A549 (cell line): ENCODE measurements at regions not wholly inside any gene's neighbourhood (a gene's known extent, or its start where the extent isn't known, plus 50 kb on each side); places are given as distances from the start of the nearest gene placed in this dataset.
"Not testable (repeated sequence)": the region's sequence is repeated elsewhere in the genome, so short reads cannot be mapped to it uniquely, and the experiment has no call there.

ENCODE experiments used
- CHD2 ChIP-seq: fragments of 150-350 bp; IDR thresholded peaks from 2 replicates; pipeline ENCODE4 v1.6.1; 2014; ENCODE audit warnings: low read length; ENCODE audit not compliant: partially characterized antibody
- CTCF ChIP-seq: fragments of >200 bp; sonication (Bioruptor Twin); formaldehyde crosslinking; IDR thresholded peaks from 3 replicates; pipeline ENCODE4 v1.5.1; 2016
- ELK1 ChIP-seq: fragments of 150-350 bp; IDR thresholded peaks from 2 replicates; pipeline ENCODE4 v1.6.1; 2014; ENCODE audit warnings: low read depth, mild to moderate bottlenecking, low read length
- HDAC2 ChIP-seq: fragments of 200-600 bp; sonication (generic); IDR thresholded peaks from 2 replicates; pipeline ENCODE4 v1.6.1; 2016
- MAZ ChIP-seq: fragments of 150-350 bp; IDR thresholded peaks from 2 replicates; pipeline ENCODE4 v1.6.1; 2014; ENCODE audit warnings: antibody characterized with exemption, low read depth, low read length, borderline replicate concordance
- POLR2A ChIP-seq: IDR thresholded peaks from 2 replicates; pipeline ENCODE4 v1.6.1; 2012; ENCODE audit warnings: mild to moderate bottlenecking, low read length
- RNF2 ChIP-seq: fragments of 200-600 bp; sonication (generic); IDR thresholded peaks from 2 replicates; pipeline ENCODE4 v1.6.1; 2016; ENCODE audit warnings: low read depth, mild to moderate bottlenecking, antibody characterized with exemption, moderate library complexity, borderline replicate concordance
- TF ChIP-seq, protein P1 (sequence below): fragments of 200-600 bp; sonication (generic); IDR thresholded peaks from 2 replicates; pipeline ENCODE4 v1.6.1; 2016; ENCODE audit warnings: antibody characterized with exemption, mild to moderate bottlenecking, moderate library complexity
- TF ChIP-seq, protein P2 (sequence below): IDR thresholded peaks from 2 replicates; pipeline ENCODE4 v1.6.1; 2012

- TF ChIP-seq CTCF, POLR2A, MAZ, CHD2, HDAC2, ELK1, RNF2: not testable (repeated sequence)
- TF ChIP-seq, protein P1, sequence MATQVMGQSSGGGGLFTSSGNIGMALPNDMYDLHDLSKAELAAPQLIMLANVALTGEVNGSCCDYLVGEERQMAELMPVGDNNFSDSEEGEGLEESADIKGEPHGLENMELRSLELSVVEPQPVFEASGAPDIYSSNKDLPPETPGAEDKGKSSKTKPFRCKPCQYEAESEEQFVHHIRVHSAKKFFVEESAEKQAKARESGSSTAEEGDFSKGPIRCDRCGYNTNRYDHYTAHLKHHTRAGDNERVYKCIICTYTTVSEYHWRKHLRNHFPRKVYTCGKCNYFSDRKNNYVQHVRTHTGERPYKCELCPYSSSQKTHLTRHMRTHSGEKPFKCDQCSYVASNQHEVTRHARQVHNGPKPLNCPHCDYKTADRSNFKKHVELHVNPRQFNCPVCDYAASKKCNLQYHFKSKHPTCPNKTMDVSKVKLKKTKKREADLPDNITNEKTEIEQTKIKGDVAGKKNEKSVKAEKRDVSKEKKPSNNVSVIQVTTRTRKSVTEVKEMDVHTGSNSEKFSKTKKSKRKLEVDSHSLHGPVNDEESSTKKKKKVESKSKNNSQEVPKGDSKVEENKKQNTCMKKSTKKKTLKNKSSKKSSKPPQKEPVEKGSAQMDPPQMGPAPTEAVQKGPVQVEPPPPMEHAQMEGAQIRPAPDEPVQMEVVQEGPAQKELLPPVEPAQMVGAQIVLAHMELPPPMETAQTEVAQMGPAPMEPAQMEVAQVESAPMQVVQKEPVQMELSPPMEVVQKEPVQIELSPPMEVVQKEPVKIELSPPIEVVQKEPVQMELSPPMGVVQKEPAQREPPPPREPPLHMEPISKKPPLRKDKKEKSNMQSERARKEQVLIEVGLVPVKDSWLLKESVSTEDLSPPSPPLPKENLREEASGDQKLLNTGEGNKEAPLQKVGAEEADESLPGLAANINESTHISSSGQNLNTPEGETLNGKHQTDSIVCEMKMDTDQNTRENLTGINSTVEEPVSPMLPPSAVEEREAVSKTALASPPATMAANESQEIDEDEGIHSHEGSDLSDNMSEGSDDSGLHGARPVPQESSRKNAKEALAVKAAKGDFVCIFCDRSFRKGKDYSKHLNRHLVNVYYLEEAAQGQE: not testable (repeated sequence)
- TF ChIP-seq, protein P2, sequence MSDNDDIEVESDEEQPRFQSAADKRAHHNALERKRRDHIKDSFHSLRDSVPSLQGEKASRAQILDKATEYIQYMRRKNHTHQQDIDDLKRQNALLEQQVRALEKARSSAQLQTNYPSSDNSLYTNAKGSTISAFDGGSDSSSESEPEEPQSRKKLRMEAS: not testable (repeated sequence)
Measured at GRCh38 chr7:56348311-56348710, 232.1 kb upstream of the NUPR2 start.
